DOHH2 (cell line): ENCODE measurements at regions not wholly inside any gene's neighbourhood (a gene's known extent, or its start where the extent isn't known, plus 50 kb on each side); places are given as distances from the start of the nearest gene placed in this dataset.

Experiments
- CTCF ChIP-seq: fragments of 200-600 bp; sonication (generic); IDR thresholded peaks from one replicate; pipeline ENCODE4 v1.5.1; 2014; ENCODE audit warnings: antibody characterized with exemption, mild to moderate bottlenecking, low read depth, low read length; ENCODE audit not compliant: poor library complexity, severe bottlenecking
- EZH2phosphoT487 ChIP-seq: fragments of 200-600 bp; sonication (generic); IDR thresholded peaks from 2 replicates; pipeline ENCODE4 v1.6.1; 2017; ENCODE audit warnings: borderline replicate concordance, mild to moderate bottlenecking, antibody characterized with exemption, low read length, moderate library complexity, mixed read lengths

- TF ChIP-seq CTCF (no peak), EZH2phosphoT487 (no peak)
Observed at GRCh38 chr16:14331020-14331419, 259.9 kb downstream of the MRTFB start.
